KMS-11 (cell line): ENCODE measurements at regions not wholly inside any gene's neighbourhood (a gene's known extent, or its start where the extent isn't known, plus 50 kb on each side); places are given as distances from the start of the nearest gene placed in this dataset.

ENCODE experiments used
- H2AFZ ChIP-seq: fragments of 200-600 bp; sonication (generic); 2 replicates; pipeline ENCODE4 v1.6.1; 2016; ENCODE audit warnings: antibody characterized with exemption, mixed run types, low read depth
- H3K27ac ChIP-seq: fragments of 200-600 bp; sonication (generic); 2 replicates; pipeline ENCODE4 v1.6.1; 2016; ENCODE audit warnings: mild to moderate bottlenecking, mixed run types
- H3K27me3 ChIP-seq: fragments of 200-600 bp; sonication (generic); 2 replicates; pipeline ENCODE4 v1.6.1; 2017; ENCODE audit warnings: mild to moderate bottlenecking, low read depth, mixed run types, moderate library complexity; ENCODE audit not compliant: insufficient read depth
- H3K36me3 ChIP-seq: fragments of 200-600 bp; sonication (generic); 2 replicates; pipeline ENCODE4 v1.6.1; 2017; ENCODE audit warnings: mild to moderate bottlenecking, mixed run types; ENCODE audit not compliant: insufficient read depth
- H3K4me1 ChIP-seq: fragments of 200-600 bp; sonication (generic); 2 replicates; pipeline ENCODE4 v1.6.1; 2016; ENCODE audit warnings: mild to moderate bottlenecking, low read depth, mixed run types; ENCODE audit not compliant: poor library complexity, severe bottlenecking
- H3K4me2 ChIP-seq: fragments of 200-600 bp; sonication (generic); 2 replicates; pipeline ENCODE4 v1.7.0; 2016; ENCODE audit warnings: mild to moderate bottlenecking, mixed run types
- H3K4me3 ChIP-seq: fragments of 200-600 bp; sonication (generic); IDR thresholded peaks from 2 replicates; pipeline ENCODE4 v1.6.1; 2017; ENCODE audit warnings: low read depth, low read length, mixed read lengths; ENCODE audit not compliant: insufficient read depth
- H3K79me2 ChIP-seq: fragments of 200-600 bp; sonication (generic); 2 replicates; pipeline ENCODE4 v1.6.1; 2016; ENCODE audit warnings: low read depth, mixed run types; ENCODE audit not compliant: insufficient read depth
- H3K9ac ChIP-seq: fragments of 200-600 bp; sonication (generic); 2 replicates; pipeline ENCODE4 v1.6.1; 2016; ENCODE audit warnings: mild to moderate bottlenecking, mixed run types
- H4K20me1 ChIP-seq: fragments of 200-600 bp; sonication (generic); 2 replicates; pipeline ENCODE4 v1.6.1; 2016; ENCODE audit warnings: mild to moderate bottlenecking, mixed run types; ENCODE audit not compliant: insufficient read depth
- TF ChIP-seq, protein P1 (sequence below): fragments of 200-600 bp; sonication (generic); conservative IDR thresholded peaks from 2 replicates; pipeline ENCODE4 v1.6.1; 2017; ENCODE audit warnings: low read depth, mild to moderate bottlenecking, antibody characterized with exemption, low read length, moderate library complexity, mixed read lengths

- Histone ChIP-seq H3K27ac (no peak overlapping the region), H3K36me3 (no peaks in the 10 kb centered on the region), H3K9ac (no peak overlapping the region), H2AFZ (no peak overlapping the region), H4K20me1 (no peaks in the 10 kb centered on the region), H3K4me1 (no peaks in the 10 kb centered on the region), H3K27me3 (no peaks in the 10 kb centered on the region), H3K4me2 (no peak overlapping the region), H3K4me3 (no peak overlapping the region), H3K79me2 (no peaks in the 10 kb centered on the region)
- TF ChIP-seq, protein P1, sequence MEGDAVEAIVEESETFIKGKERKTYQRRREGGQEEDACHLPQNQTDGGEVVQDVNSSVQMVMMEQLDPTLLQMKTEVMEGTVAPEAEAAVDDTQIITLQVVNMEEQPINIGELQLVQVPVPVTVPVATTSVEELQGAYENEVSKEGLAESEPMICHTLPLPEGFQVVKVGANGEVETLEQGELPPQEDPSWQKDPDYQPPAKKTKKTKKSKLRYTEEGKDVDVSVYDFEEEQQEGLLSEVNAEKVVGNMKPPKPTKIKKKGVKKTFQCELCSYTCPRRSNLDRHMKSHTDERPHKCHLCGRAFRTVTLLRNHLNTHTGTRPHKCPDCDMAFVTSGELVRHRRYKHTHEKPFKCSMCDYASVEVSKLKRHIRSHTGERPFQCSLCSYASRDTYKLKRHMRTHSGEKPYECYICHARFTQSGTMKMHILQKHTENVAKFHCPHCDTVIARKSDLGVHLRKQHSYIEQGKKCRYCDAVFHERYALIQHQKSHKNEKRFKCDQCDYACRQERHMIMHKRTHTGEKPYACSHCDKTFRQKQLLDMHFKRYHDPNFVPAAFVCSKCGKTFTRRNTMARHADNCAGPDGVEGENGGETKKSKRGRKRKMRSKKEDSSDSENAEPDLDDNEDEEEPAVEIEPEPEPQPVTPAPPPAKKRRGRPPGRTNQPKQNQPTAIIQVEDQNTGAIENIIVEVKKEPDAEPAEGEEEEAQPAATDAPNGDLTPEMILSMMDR, result no peak
Observed at GRCh38 chr7:24200407-24200966, 83.5 kb upstream of the NPY start.

GRCh38 chr7:24201226-24201625 lies 82.8 kb upstream of the NPY start:
- no peaks in the 10 kb centered on the region for H3K27me3 ChIP-seq
- H3K4me2 ChIP-seq, result no peak overlapping the region
- no peak overlapping the region for H3K27ac ChIP-seq
- H3K79me2 ChIP-seq, result no peaks in the 10 kb centered on the region
- no peaks in the 10 kb centered on the region for H4K20me1 ChIP-seq
- H3K4me1 ChIP-seq, result no peaks in the 10 kb centered on the region
- TF ChIP-seq, protein P1, result no peak
- H2AFZ ChIP-seq, result no peak overlapping the region
- no peak overlapping the region for H3K4me3 ChIP-seq
- no peaks in the 10 kb centered on the region for H3K36me3 ChIP-seq
- no peak overlapping the region for H3K9ac ChIP-seq

GRCh38 chr7:24212073-24212472 lies 71.9 kb upstream of the NPY start:
- H3K79me2 ChIP-seq, result no peaks in the 10 kb centered on the region
- no peak overlapping the region for H3K9ac ChIP-seq
- H3K27me3 ChIP-seq, result no peaks in the 10 kb centered on the region
- no peaks in the 10 kb centered on the region for H4K20me1 ChIP-seq
- no peaks in the 10 kb centered on the region for H3K4me1 ChIP-seq
- H3K36me3 ChIP-seq, result no peaks in the 10 kb centered on the region
- no peak overlapping the region for H3K27ac ChIP-seq
- no peak overlapping the region for H3K4me2 ChIP-seq
- no peak overlapping the region for H2AFZ ChIP-seq
- TF ChIP-seq, protein P1, result no peak
- no peak overlapping the region for H3K4me3 ChIP-seq

- TF ChIP-seq, protein P1, result no peak
Observed at GRCh38 chr7:24213311-24213710, 70.7 kb upstream of the NPY start.

GRCh38 chr7:24214670-24215069 lies 69.3 kb upstream of the NPY start:
- no peaks in the 10 kb centered on the region for H3K36me3 ChIP-seq
- H2AFZ ChIP-seq, result no peak overlapping the region
- no peak overlapping the region for H3K4me3 ChIP-seq
- no peak overlapping the region for H3K9ac ChIP-seq
- H3K4me2 ChIP-seq, result no peak overlapping the region
- H3K27me3 ChIP-seq, result no peaks in the 10 kb centered on the region
- H3K79me2 ChIP-seq, result no peaks in the 10 kb centered on the region
- TF ChIP-seq, protein P1, result no peak
- no peaks in the 10 kb centered on the region for H4K20me1 ChIP-seq
- no peak overlapping the region for H3K27ac ChIP-seq
- H3K4me1 ChIP-seq, result no peaks in the 10 kb centered on the region

More at GRCh38 chr7:24213311-24213710, 70.7 kb upstream of the NPY start:
- no peak overlapping the region for H3K27ac ChIP-seq
- no peaks in the 10 kb centered on the region for H4K20me1 ChIP-seq
- no peak overlapping the region for H2AFZ ChIP-seq
- H3K4me2 ChIP-seq, result no peak overlapping the region
- no peaks in the 10 kb centered on the region for H3K27me3 ChIP-seq
- no peak overlapping the region for H3K9ac ChIP-seq
- no peaks in the 10 kb centered on the region for H3K36me3 ChIP-seq
- no peaks in the 10 kb centered on the region for H3K4me1 ChIP-seq
- H3K79me2 ChIP-seq, result no peaks in the 10 kb centered on the region
- no peak overlapping the region for H3K4me3 ChIP-seq
